PC-3 (cell line): ENCODE measurements at regions not wholly inside any gene's neighbourhood (a gene's known extent, or its start where the extent isn't known, plus 50 kb on each side); places are given as distances from the start of the nearest gene placed in this dataset.

ENCODE experiments used
- ATAC-seq: fragments of 200-7000 bp; cut with Tn5 transposase; 2 replicates; pipeline ENCODE4 v1.9.1; 2020; ENCODE audit warnings: mild to moderate bottlenecking, moderate library complexity
- BruUV-seq: library from RNA; stranded (reverse); fragments of 400-500 nt; replicated peaks from 2 replicates; lab custom pipeline; 2021; lab: Mats Ljungman, UMichigan
- CTCF ChIA-PET: fragments of 300-600 bp; sonication (Branson Sonifier 250); formaldehyde crosslinking; loops from one replicate; lab custom pipeline; 2022; ENCODE audit warnings: antibody characterized with exemption; lab: Charles Lee
- POLR2A ChIA-PET: fragments of 300-600 bp; sonication (Branson Sonifier 250); formaldehyde crosslinking; loops from one replicate; lab custom pipeline; 2022; ENCODE audit warnings: antibody characterized with exemption; ENCODE audit not compliant: unreplicated experiment; lab: Charles Lee
- DNase-seq: peaks from one replicate; pipeline ENCODE4 v3.0.0-alpha.2; 2015
- H2AFZ ChIP-seq: fragments of 300-600 bp; sonication (generic); 2 replicates; pipeline ENCODE4 v1.6.0; 2016; ENCODE audit warnings: antibody characterized with exemption, low read length
- H3F3A ChIP-seq: fragments of 300-600 bp; sonication (generic); one replicate; pipeline ENCODE4 v1.6.0; 2017; ENCODE audit warnings: antibody characterized with exemption, low read length, control low read depth, mild to moderate bottlenecking; ENCODE audit not compliant: unreplicated experiment
- H3K27ac ChIP-seq: fragments of 300-600 bp; sonication (generic); 2 replicates; pipeline ENCODE4 v1.5.1; 2016; ENCODE audit warnings: mild to moderate bottlenecking, low read length
- H3K27me3 ChIP-seq: fragments of 300-600 bp; sonication (generic); 2 replicates; pipeline ENCODE4 v1.6.1; 2016; ENCODE audit warnings: low read length, mixed read lengths
- H3K36me3 ChIP-seq: fragments of 300-600 bp; sonication (generic); 2 replicates; pipeline ENCODE4 v1.6.1; 2016; ENCODE audit warnings: low read depth, mixed run types, low read length, mixed read lengths
- H3K4me1 ChIP-seq: fragments of 300-600 bp; sonication (generic); 2 replicates; pipeline ENCODE4 v1.5.1; 2016; ENCODE audit warnings: low read length; ENCODE audit not compliant: insufficient read depth
- H3K4me2 ChIP-seq: fragments of 300-600 bp; sonication (generic); 2 replicates; pipeline ENCODE4 v1.6.0; 2016; ENCODE audit warnings: low read length
- H3K4me3 ChIP-seq: fragments of 300-600 bp; sonication (generic); 2 replicates; pipeline ENCODE4 v1.5.1; 2016; ENCODE audit warnings: mild to moderate bottlenecking, low read length, mixed read lengths
- H3K79me2 ChIP-seq: fragments of 300-600 bp; sonication (generic); 2 replicates; pipeline ENCODE4 v1.6.1; 2017; ENCODE audit warnings: low read length, mixed read lengths
- H3K9ac ChIP-seq: fragments of 300-600 bp; sonication (generic); 2 replicates; pipeline ENCODE4 v1.6.0; 2016; ENCODE audit warnings: mild to moderate bottlenecking, low read length
- H3K9me2 ChIP-seq: fragments of 300-600 bp; sonication (generic); replicated peaks from 2 replicates; pipeline ENCODE4 v1.6.1; 2016; ENCODE audit warnings: mixed run types, low read length, mixed read lengths
- H3K9me3 ChIP-seq: fragments of 300-600 bp; sonication (generic); 2 replicates; pipeline ENCODE4 v1.6.1; 2016; ENCODE audit warnings: low read length, mixed read lengths
- H4K20me1 ChIP-seq: fragments of 300-600 bp; sonication (generic); 2 replicates; pipeline ENCODE4 v1.6.1; 2016; ENCODE audit warnings: low read length, mixed read lengths
- CTCF ChIP-seq: fragments of 300-600 bp; sonication (generic); conservative IDR thresholded peaks from 2 replicates; pipeline ENCODE4 v1.5.1; 2017; ENCODE audit warnings: antibody characterized with exemption, low read depth, mild to moderate bottlenecking, low read length
- EZH2 ChIP-seq: fragments of 300-600 bp; sonication (generic); IDR thresholded peaks from one replicate; pipeline ENCODE4 v1.6.1; 2017; ENCODE audit warnings: antibody characterized with exemption, mild to moderate bottlenecking, low read length; ENCODE audit not compliant: unreplicated experiment
- EZH2phosphoT487 ChIP-seq: fragments of 300-600 bp; sonication (generic); IDR thresholded peaks from 2 replicates; pipeline ENCODE4 v1.6.1; 2018; ENCODE audit warnings: mild to moderate bottlenecking, antibody characterized with exemption, low read length, borderline replicate concordance
- intact Hi-C: fragments of 100-400 bp; cut with micrococcal nuclease; formaldehyde crosslinking; loops from 2 replicates; pipeline ENCODE4 v1.9.0; 2023

DNA sequence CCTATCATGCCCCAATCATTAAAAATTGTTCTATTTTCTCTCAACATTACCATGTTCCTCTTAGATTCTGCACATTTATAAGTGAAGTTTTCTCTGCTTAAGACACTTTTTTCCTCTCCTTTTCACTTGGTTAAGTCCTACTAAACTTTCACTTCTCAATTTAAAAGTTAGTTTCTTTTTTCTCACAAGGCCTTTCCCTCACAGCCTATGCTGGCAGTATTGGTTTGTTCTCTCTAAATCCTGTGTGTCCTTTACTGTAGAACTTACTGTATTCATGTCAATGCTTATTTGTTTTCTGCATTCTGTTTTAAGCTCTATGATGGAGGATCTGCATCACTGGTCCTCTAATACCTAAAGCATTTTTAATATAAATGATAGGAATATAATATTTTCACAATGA, 2816.6 kb downstream of the PCDH9 start:
- H3K36me3 ChIP-seq, result no peaks in the 10 kb centered on the region
- ATAC-seq (no peak), DNase-seq (no peak)
- no peak overlapping the region for H2AFZ ChIP-seq
- H3K9me2 ChIP-seq, result no peaks in the 10 kb centered on the region
- ChIA-PET CTCF (no interaction called here), POLR2A (no interaction called here)
- no peaks in the 10 kb centered on the region for H3K4me1 ChIP-seq
- no peak overlapping the region for H3K27ac ChIP-seq
- no peaks in the 10 kb centered on the region for H3K9me3 ChIP-seq
- no peak overlapping the region for H3K4me3 ChIP-seq
- no peaks in the 10 kb centered on the region for H3K27me3 ChIP-seq
- H4K20me1 ChIP-seq, result no peaks in the 10 kb centered on the region
- no peak overlapping the region for H3K9ac ChIP-seq
- no peaks in the 10 kb centered on the region for H3K79me2 ChIP-seq
- no peak overlapping the region for H3K4me2 ChIP-seq
- intact Hi-C loops, result no loop called here
- BruUV-seq, result no TSS peak
- H3F3A ChIP-seq, result no peaks in the 10 kb centered on the region
- no peak for TF ChIP-seq EZH2phosphoT487
- no peak for TF ChIP-seq CTCF
- TF ChIP-seq EZH2, result no peak

GRCh38 chr13:64410276-64411053, 2819.7 kb downstream of the PCDH9 start:
- TF ChIP-seq CTCF, result no peak
- no peak for TF ChIP-seq EZH2phosphoT487
- TF ChIP-seq EZH2, result no peak
- no peak overlapping the region for H3K4me2 ChIP-seq
- no peaks in the 10 kb centered on the region for H3K27me3 ChIP-seq
- no peak overlapping the region for H3K9ac ChIP-seq
- ChIA-PET POLR2A (no interaction called here), CTCF (no interaction called here)
- H3K27ac ChIP-seq, result no peak overlapping the region
- no TSS peak for BruUV-seq
- H3K4me1 ChIP-seq, result no peaks in the 10 kb centered on the region
- DNase-seq, result no peak
- no peaks in the 10 kb centered on the region for H3K36me3 ChIP-seq
- H2AFZ ChIP-seq, result no peak overlapping the region
- H3K79me2 ChIP-seq, result no peaks in the 10 kb centered on the region
- intact Hi-C loops, result no loop called here
- H3F3A ChIP-seq, result no peaks in the 10 kb centered on the region
- H3K4me3 ChIP-seq, result no peak overlapping the region
- ATAC-seq, result no peak
- no peaks in the 10 kb centered on the region for H3K9me2 ChIP-seq
- H4K20me1 ChIP-seq, result no peaks in the 10 kb centered on the region
- no peaks in the 10 kb centered on the region for H3K9me3 ChIP-seq

DNA sequence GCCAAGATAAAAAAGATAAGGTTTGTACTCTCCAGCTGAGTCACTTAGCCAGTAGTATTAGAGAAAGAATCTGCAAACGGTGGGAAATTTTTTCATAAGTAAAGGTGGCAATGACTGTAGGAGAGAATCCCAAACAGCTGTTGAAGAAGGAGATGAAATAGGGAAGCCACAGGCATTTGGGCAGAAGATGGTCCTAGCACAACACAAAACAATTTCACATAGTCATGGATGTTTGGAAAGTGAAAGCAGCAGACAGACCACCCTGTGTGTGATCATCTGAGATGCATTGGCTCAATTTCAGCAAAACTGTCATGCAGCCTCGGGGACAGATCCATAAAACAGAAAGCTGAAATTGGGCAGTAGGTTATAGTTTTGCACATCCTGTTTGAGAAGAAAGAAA, 2832.4 kb downstream of the PCDH9 start:
- Histone ChIP-seq H3K9ac (no peak overlapping the region), H2AFZ (no peak overlapping the region), H3K79me2 (no peaks in the 10 kb centered on the region), H3K4me3 (peak overlapping the region; percentile 7; the same call in 1 of the 2 replicates), H3K9me3 (no peaks in the 10 kb centered on the region), H3K4me2 (peak overlapping the region; percentile 66), H3K27ac (peak overlapping the region; percentile 58; the same call in 1 of the 2 replicates), H3F3A (no peaks in the 10 kb centered on the region), H3K4me1 (peaks cover 18% of the 10 kb centered on the region; the same call in 1 of the 2 replicates), H3K9me2 (no peaks in the 10 kb centered on the region), H3K36me3 (no peaks in the 10 kb centered on the region), H3K27me3 (no peaks in the 10 kb centered on the region), H4K20me1 (no peaks in the 10 kb centered on the region)
- peak; percentile 18 for DNase-seq
- intact Hi-C loops, result loop anchor here (5.0 kb wide), 1 partner anchor 85 kb away; no protein-coding TSS in a partner anchor
- no peak for TF ChIP-seq CTCF
- no peak for TF ChIP-seq EZH2phosphoT487
- TF ChIP-seq EZH2, result no peak
- ChIA-PET CTCF (no interaction called here), POLR2A (no interaction called here)
- BruUV-seq, result no TSS peak
- no peak; the same call in 1 of the 2 replicates for ATAC-seq
